ENCODE measurements at regions not wholly inside any gene's neighbourhood (a gene's known extent, or its start where the extent isn't known, plus 50 kb on each side); places are given as distances from the start of the nearest gene placed in this dataset.

DNA sequence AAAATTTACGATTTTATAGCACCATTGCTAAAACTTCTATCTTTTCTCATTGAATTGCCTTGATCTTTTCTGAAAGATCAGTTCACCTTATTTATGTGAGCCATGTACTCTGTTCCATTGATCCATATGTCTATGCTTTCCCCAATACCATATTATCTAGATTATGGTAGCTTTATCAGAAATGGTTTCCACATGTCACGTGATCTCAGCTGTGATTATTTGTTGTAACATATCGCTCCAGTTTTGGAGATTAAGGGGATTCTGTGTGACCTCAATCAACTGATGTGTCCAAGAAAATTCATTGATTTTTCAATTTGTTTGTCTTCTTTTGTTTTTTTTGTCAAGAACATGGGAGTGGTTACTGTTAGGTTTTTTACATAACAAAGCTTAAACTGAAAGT is 1114.5 kb upstream of the ATXN8OS start:
- TF ChIP-seq, protein P1, sequence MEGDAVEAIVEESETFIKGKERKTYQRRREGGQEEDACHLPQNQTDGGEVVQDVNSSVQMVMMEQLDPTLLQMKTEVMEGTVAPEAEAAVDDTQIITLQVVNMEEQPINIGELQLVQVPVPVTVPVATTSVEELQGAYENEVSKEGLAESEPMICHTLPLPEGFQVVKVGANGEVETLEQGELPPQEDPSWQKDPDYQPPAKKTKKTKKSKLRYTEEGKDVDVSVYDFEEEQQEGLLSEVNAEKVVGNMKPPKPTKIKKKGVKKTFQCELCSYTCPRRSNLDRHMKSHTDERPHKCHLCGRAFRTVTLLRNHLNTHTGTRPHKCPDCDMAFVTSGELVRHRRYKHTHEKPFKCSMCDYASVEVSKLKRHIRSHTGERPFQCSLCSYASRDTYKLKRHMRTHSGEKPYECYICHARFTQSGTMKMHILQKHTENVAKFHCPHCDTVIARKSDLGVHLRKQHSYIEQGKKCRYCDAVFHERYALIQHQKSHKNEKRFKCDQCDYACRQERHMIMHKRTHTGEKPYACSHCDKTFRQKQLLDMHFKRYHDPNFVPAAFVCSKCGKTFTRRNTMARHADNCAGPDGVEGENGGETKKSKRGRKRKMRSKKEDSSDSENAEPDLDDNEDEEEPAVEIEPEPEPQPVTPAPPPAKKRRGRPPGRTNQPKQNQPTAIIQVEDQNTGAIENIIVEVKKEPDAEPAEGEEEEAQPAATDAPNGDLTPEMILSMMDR (IDR thresholded peaks at IDR 0.05), result no peak
- TF ChIP-seq POLR2A (IDR thresholded peaks at IDR 0.05), result no peak

Data from lower leg skin (tissue), 3 donors.